OCI-LY1 (cell line): ENCODE measurements at regions not wholly inside any gene's neighbourhood (a gene's known extent, or its start where the extent isn't known, plus 50 kb on each side); places are given as distances from the start of the nearest gene placed in this dataset.

Experiments used
- EZH2 ChIP-seq: fragments of 200-600 bp; sonication (generic), shearing (Covaris generic); IDR thresholded peaks from 2 replicates; pipeline ENCODE4 v1.8.0; 2017; ENCODE audit warnings: borderline replicate concordance, mixed run types, mild to moderate bottlenecking, antibody characterized with exemption, low read length, moderate library complexity, mixed read lengths
- TF ChIP-seq, protein P1 (sequence below): fragments of 200-600 bp; sonication (generic), shearing (Covaris generic); IDR thresholded peaks from 2 replicates; pipeline ENCODE4 v1.5.1; 2017; ENCODE audit warnings: mild to moderate bottlenecking, antibody characterized with exemption, low read length, moderate library complexity, mixed read lengths

DNA sequence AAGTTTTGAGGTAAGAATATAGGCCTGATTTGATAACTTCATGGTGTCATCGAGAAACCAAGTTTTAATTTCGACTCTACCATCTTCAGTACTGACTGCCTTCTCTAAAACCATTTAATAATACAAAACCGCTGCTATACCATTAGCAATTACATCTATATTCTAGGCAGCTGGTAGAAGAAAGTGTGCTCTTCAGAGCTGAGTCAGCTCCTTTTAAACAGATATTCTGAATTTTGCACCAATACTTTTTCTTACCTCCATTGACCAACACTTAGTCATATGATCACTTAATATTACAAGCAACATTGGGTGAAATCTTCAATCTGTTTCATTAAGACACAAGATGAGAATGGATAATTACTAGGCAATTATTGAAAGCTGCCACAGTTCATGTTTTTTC lies 1667.8 kb downstream of the PCDH9 start:
- TF ChIP-seq EZH2, result no peak
- TF ChIP-seq, protein P1, sequence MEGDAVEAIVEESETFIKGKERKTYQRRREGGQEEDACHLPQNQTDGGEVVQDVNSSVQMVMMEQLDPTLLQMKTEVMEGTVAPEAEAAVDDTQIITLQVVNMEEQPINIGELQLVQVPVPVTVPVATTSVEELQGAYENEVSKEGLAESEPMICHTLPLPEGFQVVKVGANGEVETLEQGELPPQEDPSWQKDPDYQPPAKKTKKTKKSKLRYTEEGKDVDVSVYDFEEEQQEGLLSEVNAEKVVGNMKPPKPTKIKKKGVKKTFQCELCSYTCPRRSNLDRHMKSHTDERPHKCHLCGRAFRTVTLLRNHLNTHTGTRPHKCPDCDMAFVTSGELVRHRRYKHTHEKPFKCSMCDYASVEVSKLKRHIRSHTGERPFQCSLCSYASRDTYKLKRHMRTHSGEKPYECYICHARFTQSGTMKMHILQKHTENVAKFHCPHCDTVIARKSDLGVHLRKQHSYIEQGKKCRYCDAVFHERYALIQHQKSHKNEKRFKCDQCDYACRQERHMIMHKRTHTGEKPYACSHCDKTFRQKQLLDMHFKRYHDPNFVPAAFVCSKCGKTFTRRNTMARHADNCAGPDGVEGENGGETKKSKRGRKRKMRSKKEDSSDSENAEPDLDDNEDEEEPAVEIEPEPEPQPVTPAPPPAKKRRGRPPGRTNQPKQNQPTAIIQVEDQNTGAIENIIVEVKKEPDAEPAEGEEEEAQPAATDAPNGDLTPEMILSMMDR, result no peak
